Fibroblast of mammary gland (primary cell): ENCODE measurements at regions not wholly inside any gene's neighbourhood (a gene's known extent, or its start where the extent isn't known, plus 50 kb on each side); places are given as distances from the start of the nearest gene placed in this dataset.

Experiments
- DNase-seq: peaks from one replicate; pipeline ENCODE4 v3.0.0-alpha.2; 2010; ENCODE audit warnings: low read depth
- H3K4me3 ChIP-seq: 2 replicates; pipeline ENCODE4 v1.5.1; 2011; ENCODE audit warnings: low read depth, mild to moderate bottlenecking, low read length, moderate library complexity; ENCODE audit not compliant: control insufficient read depth
- CTCF ChIP-seq: conservative IDR thresholded peaks from 2 replicates; pipeline ENCODE4 v1.5.1; 2011; ENCODE audit warnings: low read depth, low read length, inconsistent platforms; ENCODE audit not compliant: control insufficient read depth, insufficient read depth

GRCh38 chr4:130056286-130056685 lies 960.3 kb downstream of the C4orf33 start:
- DNase-seq, result no peak
- TF ChIP-seq CTCF, result no peak
- H3K4me3 ChIP-seq, result no peak overlapping the region

- DNase-seq, result no peak
- H3K4me3 ChIP-seq, result no peak overlapping the region
- TF ChIP-seq CTCF, result no peak
Measured at GRCh38 chr4:130064471-130064870, 968.5 kb downstream of the C4orf33 start.

- no peak overlapping the region for H3K4me3 ChIP-seq
- DNase-seq, result no peak
- no peak for TF ChIP-seq CTCF
Measured at GRCh38 chr4:130067419-130067818, 971.5 kb downstream of the C4orf33 start.

GRCh38 chr4:130068072-130068471 lies 972.1 kb downstream of the C4orf33 start:
- no peak for DNase-seq
- H3K4me3 ChIP-seq, result no peak overlapping the region
- no peak for TF ChIP-seq CTCF

- no peak for DNase-seq
- TF ChIP-seq CTCF, result no peak
- no peak overlapping the region for H3K4me3 ChIP-seq
Measured at GRCh38 chr4:130071746-130072145, 975.8 kb downstream of the C4orf33 start.

GRCh38 chr4:130073145-130073790 lies 977.3 kb downstream of the C4orf33 start:
- DNase-seq, result no peak
- no peak for TF ChIP-seq CTCF
- no peak overlapping the region for H3K4me3 ChIP-seq

- no peak for TF ChIP-seq CTCF
- no peak overlapping the region for H3K4me3 ChIP-seq
- DNase-seq, result no peak
Measured at GRCh38 chr4:130074096-130074495, 978.1 kb downstream of the C4orf33 start.
